ENCODE measurements at regions not wholly inside any gene's neighbourhood (a gene's known extent, or its start where the extent isn't known, plus 50 kb on each side); places are given as distances from the start of the nearest gene placed in this dataset.
"Not testable (repeated sequence)": the region's sequence is repeated elsewhere in the genome, so short reads cannot be mapped to it uniquely, and the experiment has no call there.

- DNase-seq (ENCODE audit: low spot score), result no peak
Measured at GRCh38 chr9:7542693-7543092, 256.9 kb downstream of the DMAC1 start.

GRCh38 chr9:7542126-7542525 lies 257.5 kb downstream of the DMAC1 start:
- no peak for DNase-seq (ENCODE audit: low spot score)

DNA sequence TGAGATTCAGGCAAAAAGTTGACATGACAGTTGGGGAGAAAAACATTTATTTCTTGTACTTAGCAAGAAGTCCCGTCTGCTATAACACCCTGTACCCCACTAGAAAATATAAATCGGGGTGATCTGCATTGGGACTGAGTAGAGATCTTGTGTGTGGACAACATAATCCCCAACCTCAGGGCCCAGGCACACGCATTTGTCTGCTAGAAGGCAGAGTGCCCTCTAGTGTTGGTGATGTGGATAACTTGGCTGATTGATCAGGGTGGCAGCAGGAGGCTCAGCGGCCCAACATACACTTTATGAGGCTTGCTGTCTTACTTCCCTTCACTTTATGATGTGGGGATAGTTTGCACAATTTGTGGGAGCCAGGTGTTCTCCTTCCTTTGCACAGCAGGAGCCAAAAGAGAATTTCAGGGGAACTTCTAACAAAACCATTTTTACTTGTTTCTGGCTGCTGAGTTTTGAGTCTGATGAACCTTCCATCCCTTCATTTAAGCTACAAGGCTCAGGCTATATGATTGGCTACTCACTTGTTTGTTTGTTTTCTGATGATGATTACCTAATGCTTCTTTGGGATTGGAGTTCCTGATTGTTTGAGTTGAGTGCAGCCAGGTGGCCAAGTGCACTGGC lies 263.2 kb downstream of the DMAC1 start:
- peak; percentile 61 for DNase-seq (ENCODE audit: low spot score)

DNA sequence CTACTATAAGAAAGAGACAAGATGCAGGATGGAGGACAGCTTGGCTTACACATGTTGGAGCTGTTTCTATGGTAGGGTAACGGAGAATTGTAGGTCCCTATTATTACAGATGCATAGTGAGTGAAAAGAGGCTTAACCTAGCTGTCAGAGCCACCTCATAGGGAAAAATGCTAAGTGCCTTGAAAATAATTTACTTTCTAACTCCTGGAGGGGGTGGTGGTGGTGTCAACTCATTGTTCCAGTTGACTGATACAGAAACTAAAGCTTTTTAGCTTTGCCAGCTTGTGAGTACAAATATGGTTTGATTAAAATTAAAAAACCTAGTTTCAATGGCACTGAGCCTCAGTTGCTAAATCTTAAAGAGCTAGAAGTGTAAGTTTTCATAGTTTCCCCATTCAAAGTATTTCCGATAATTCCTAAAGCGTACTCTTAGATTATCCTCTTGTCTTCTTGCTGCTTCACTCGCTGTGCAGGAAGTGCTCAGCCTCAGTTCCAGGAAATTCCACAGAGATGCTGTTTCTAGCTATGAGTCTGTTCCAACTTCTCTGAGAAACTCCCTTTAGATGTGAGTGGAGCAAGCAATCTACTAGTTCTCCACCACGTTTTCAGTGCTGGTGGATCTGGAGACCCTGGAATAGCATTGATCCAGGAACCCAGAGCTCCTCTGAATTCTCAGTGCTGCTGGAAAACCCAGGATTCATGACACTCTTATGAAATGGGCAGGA lies 265.2 kb downstream of the DMAC1 start:
- no peak for DNase-seq (ENCODE audit: low spot score)

- no peak for DNase-seq (ENCODE audit: low spot score)
Measured at GRCh38 chr9:7533376-7534090, 266.0 kb downstream of the DMAC1 start.

- no peak for DNase-seq (ENCODE audit: low spot score)
Measured at GRCh38 chr9:7523426-7524043, 276.0 kb downstream of the DMAC1 start.

GRCh38 chr9:7520396-7520795 lies 279.2 kb downstream of the DMAC1 start:
- no peak for DNase-seq (ENCODE audit: low spot score)

DNA sequence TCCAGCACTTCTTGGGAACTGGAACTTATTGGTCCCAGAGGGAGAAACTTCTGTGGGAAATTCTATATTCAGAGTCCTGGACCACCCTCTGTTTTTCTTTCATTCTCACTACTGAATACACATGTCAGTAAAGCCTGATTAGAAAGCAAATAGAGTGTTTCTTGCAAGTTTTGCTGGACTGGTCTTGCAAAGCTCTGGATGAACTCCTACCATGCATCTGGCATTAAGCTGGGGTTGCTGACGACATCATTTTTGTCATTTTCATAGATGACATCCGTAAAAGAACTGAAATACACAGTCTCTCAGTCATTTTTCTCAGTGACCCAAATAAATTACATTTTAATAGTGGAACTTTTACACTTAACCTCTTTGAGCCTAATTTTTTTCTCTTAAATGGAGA lies 283.2 kb downstream of the DMAC1 start:
- DNase-seq (ENCODE audit: low spot score), result no peak

- DNase-seq (ENCODE audit: low spot score), result no peak
Measured at GRCh38 chr9:7510199-7510598, 289.4 kb downstream of the DMAC1 start.

DNA sequence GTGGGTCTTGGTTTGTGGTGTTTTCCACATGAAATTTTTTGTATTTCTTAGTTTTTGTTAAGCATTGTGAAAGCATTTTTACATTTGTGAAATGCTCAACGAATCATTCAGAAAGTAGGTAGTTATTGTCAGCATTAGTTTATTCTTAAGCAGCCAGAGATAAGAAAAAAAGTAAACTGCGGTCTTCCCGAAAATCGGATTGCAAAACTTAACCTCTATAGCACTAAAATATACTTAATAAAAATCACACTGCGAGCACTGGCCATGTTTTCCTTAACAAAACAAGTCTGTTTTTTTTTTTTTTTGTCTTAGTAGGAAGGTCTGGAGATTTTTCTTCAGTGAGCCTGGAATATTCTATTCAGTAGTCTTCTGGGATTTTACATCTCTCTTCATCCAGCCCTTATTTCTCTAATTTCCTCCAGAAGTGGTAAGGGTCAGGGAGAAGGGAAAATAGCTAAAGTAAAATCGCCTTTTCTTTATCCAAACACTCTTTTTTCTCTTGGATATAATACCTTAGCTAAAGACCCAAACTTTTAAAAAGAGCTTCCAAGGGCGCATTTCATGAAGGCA lies 289.9 kb downstream of the DMAC1 start:
- no peak for DNase-seq (ENCODE audit: low spot score)

DNA sequence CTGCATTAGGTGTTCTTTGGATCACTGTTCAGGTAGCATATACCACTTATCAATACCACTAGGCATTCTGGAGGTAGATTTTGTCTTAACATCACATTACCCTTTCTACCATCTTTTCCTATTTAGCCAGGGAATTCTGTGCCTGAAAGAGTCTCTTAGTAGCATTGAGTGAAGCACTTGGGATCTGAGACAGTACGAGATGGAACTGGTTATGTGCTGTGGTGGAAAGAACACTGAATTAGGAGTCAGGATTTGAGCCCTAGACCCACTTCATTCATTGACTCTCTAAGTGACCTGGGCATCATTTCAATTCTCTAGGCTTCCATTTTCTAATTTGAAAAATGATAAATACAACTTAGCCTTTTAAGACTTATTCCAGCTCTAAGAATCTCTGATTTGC lies 291.1 kb downstream of the DMAC1 start:
- DNase-seq (ENCODE audit: low spot score), result no peak

GRCh38 chr9:7507566-7508270 lies 291.9 kb downstream of the DMAC1 start:
- no peak for DNase-seq (ENCODE audit: low spot score)

DNA sequence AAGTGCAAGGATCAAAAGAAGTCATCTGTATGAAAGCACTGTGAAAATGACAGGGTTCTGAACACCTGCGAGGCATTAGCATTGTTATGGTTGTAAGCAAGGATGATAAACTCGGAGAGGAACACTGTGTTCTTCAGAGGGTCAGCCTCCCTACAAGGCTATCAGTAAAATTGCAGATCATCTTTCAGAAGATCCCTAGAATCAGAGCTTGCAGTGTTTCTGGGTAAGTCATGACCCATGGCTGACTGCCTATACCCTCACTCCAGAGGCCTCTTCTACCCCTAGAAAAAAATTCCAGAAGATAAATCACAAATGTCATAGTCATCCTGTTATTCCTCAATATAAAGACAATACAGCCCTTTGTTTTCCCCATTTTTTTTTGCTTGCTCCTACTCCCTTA lies 292.6 kb downstream of the DMAC1 start:
- no peak for DNase-seq (ENCODE audit: low spot score)

DNA sequence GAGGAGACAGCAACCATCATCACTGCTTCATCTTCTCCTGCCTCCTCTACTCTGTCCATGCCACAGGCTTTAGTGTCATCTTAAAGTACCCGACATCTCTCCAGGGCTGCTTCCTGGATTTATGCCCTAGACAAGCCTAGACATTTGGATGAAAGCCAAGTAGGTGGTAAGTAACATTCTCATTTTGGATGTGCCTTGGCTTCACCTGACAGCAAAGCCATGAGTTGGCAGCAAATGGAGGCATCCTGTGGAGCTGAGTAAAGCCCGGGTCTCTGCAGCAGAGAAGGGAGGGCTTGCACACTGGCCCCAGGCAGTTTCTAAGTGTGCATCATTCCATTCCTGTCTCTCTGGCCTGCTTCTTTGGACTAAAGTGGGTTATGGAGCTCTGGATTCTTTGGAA lies 299.1 kb downstream of the DMAC1 start:
- DNase-seq (ENCODE audit: low spot score), result no peak

- DNase-seq (ENCODE audit: low spot score), result no peak
Measured at GRCh38 chr9:7491641-7492040, 307.9 kb downstream of the DMAC1 start.

DNA sequence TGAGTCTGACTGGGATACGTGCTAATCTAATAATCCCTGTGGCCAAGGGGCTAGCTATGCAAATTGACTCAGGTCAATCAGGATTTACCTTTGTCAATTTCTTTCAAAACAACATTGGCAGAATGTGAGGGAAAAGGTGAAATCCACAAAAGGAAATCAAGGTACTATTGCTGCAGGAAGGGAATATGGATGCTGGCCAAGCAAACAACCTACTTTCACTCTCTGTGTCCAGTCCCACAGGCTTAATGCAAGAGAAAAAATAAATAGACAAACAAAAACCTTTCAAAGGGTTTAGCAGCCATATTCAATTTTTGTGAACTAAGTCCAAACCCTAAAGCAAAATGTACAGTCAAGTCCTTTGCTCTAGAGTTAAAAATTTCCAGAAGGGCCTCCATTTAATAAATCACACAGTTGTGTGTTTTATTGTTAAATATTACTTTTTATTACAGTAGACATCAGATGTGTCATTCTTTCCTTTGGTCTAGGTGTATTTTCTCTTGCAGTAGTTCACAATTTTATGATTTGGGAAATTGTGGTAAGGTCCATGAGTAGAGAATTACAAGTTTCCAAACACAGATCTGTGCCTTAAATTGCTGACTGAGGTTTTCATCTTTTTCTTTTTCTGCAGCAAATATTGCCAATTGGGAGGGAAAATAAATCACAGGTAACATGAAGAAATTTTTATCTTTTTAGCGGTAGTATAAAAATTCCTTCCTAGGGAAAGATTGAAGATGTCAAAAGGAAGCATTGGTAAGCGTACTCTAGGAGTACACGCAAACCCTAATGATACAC lies 309.1 kb downstream of the DMAC1 start:
- no peak for DNase-seq (ENCODE audit: low spot score)

GRCh38 chr9:7489036-7489435 lies 310.5 kb downstream of the DMAC1 start:
- DNase-seq (ENCODE audit: low spot score), result no peak

DNA sequence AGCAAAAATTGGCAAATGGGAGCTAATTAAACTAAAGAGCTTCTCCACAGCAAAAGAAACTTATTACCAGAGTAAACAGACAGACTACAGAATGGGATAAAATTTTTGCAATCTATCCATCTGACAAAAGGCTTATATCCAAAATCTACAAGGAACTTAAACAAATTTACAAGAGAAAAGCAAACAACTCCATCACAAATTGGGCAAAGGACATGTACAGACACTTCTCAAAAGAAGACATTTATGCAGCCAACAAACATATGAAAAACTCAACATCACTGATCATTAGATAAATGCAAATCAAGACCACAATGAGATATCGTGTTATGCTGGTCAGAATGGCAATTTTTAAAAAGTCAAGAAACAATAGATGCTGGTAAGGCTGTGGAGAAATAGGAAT lies 315.6 kb downstream of the DMAC1 start:
- DNase-seq (ENCODE audit: low spot score), result not testable (repeated sequence)

DNA sequence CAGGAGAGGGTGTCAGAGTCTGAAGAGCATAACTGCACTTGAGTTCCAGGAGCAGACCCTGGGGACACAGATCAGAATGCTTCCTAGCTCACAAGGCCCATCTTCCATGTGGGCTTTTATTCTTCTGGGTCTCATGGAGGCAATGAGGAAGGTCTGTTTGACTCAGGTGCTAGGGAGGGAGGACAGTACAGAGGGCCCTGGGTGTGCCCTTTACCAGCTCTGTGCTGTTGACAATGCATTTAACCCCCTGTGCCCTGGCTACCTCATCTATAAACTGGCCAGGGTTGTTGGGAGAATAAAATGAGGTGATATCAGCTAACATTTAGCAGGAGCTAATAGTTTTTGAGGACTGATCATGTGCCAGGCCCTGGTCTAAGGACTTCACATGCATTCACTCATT lies 318.0 kb downstream of the DMAC1 start:
- no peak for DNase-seq (ENCODE audit: low spot score)

DNA sequence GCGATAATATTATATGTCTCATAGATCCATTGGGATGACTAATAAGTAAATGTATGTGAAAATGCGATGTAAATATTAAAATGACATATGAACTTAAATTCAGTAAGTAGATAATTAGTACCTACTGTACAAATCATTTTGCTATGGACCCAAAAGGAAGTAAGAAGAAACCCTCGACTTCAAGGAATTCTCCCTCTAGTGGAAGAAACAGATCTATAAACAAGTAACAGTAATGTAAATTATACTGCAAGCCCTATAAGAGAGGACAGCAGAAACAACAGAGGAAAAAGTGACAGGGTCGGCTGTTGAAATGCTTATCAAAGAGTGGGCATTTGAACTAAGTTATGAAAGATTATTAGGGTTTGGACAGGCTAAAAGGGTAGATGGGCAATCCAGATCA lies 320.3 kb downstream of the DMAC1 start:
- DNase-seq (ENCODE audit: low spot score), result no peak

DNA sequence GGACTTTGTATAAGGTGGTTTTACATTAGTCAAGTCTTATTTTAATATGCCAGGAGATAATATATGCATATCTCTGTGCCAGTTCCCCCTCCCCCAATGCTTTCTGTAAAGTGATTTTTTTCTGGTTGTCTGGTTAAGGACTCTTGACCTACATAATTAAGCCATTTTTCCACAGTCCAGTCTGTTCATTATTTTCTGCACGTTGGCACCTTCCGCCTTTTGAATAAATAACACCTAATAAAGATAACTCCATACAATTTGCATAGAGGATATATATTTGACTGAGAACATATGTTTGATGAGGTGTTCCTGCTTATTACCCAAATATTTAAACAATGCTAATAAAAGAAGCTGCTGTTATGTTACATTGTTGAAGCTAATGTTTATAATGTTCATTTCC lies 320.9 kb downstream of the DMAC1 start:
- DNase-seq (ENCODE audit: low spot score), result no peak
